GM12878 (cell line): ENCODE measurements at regions not wholly inside any gene's neighbourhood (a gene's known extent, or its start where the extent isn't known, plus 50 kb on each side); places are given as distances from the start of the nearest gene placed in this dataset.

ENCODE experiments used
- ATAC-seq: fragments of 200-7000 bp; cut with Tn5 transposase; 3 replicates; pipeline ENCODE4 v1.9.1; 2020; ENCODE audit warnings: mild to moderate bottlenecking, moderate library complexity
- BruUV-seq: library from RNA; stranded (reverse); fragments of 400-500 nt; replicated peaks from 2 replicates; lab custom pipeline; 2021; lab: Mats Ljungman, UMichigan
- CTCF ChIA-PET: fragments of 300-600 bp; sonication (Branson Sonifier 250); formaldehyde crosslinking; extraction: SDS; loops from one replicate; lab custom pipeline; 2021; ENCODE audit warnings: inconsistent platforms; lab: Yijun Ruan, JAX
- POLR2A ChIA-PET: fragments of 350-600 bp; formaldehyde crosslinking; extraction: SDS; loops from one replicate; lab custom pipeline; 2021; ENCODE audit warnings: inconsistent platforms; lab: Charles Lee
- RAD21 ChIA-PET: fragments of 300-600 bp; sonication (Branson Sonifier 250); formaldehyde crosslinking; loops from one replicate; lab custom pipeline; 2023; ENCODE audit warnings: antibody characterized with exemption; ENCODE audit not compliant: unreplicated experiment; lab: Charles Lee
- SMC1A ChIA-PET: fragments of 300-600 bp; sonication (Branson Sonifier 250); formaldehyde crosslinking; loops from one replicate; lab custom pipeline; 2023; ENCODE audit not compliant: unreplicated experiment, uncharacterized antibody; lab: Charles Lee
- DNase-seq: peaks from one replicate; pipeline ENCODE4 v3.0.0-alpha.2; 2011; ENCODE audit warnings: low read depth, low spot score
- FAIRE-seq: peaks from 3 replicates; lab custom pipeline; 2011; peaks lifted over from hg19 to GRCh38; lab: Jason Lieb, UNC
- H2AFZ ChIP-seq: 2 replicates; pipeline ENCODE4 v1.6.0; 2011; ENCODE audit warnings: low read depth, low read length, control low read depth; ENCODE audit not compliant: control insufficient read depth
- H3K27ac ChIP-seq: 2 replicates; pipeline ENCODE4 v1.5.1; 2011; ENCODE audit warnings: control low read depth; ENCODE audit not compliant: control insufficient read depth, insufficient read depth
- H3K27me3 ChIP-seq, 2 experiments: replicated peaks in 1 of 2; 2 replicates each; pipeline versions ENCODE4 v1.6.0 to v1.6.1; 2011; ENCODE audit warnings: low read length in 1 of 2; ENCODE audit not compliant: control insufficient read depth in 2 of 2, insufficient read depth in 2 of 2
- H3K36me3 ChIP-seq, 2 experiments: 2 replicates each; pipeline ENCODE4 v1.5.1; 2011; ENCODE audit warnings: low read length in 1 of 2; ENCODE audit not compliant: control insufficient read depth in 2 of 2, insufficient read depth in 2 of 2
- H3K4me1 ChIP-seq: 2 replicates; pipeline ENCODE4 v1.6.1; 2011; ENCODE audit warnings: mild to moderate bottlenecking, low read length, moderate library complexity, mixed read lengths; ENCODE audit not compliant: control insufficient read depth, insufficient read depth
- H3K4me2 ChIP-seq: 2 replicates; pipeline ENCODE4 v1.6.0; 2011; ENCODE audit warnings: control low read depth; ENCODE audit not compliant: control insufficient read depth, insufficient read depth
- H3K4me3 ChIP-seq: fragments of 200-600 bp; sonication (generic); 2 replicates; pipeline ENCODE4 v1.5.1; 2016
- H3K79me2 ChIP-seq: 2 replicates; pipeline ENCODE4 v1.6.0; 2011; ENCODE audit warnings: low read length; ENCODE audit not compliant: control insufficient read depth, insufficient read depth
- H3K9ac ChIP-seq: 2 replicates; pipeline ENCODE4 v1.8.0; 2011; ENCODE audit warnings: low read length, control low read depth, mixed read lengths; ENCODE audit not compliant: control insufficient read depth, insufficient read depth
- H3K9me3 ChIP-seq: replicated peaks from 3 replicates; pipeline ENCODE4 v1.5.1; 2011; ENCODE audit warnings: mild to moderate bottlenecking, low read length; ENCODE audit not compliant: control insufficient read depth, insufficient read depth
- H4K20me1 ChIP-seq: 2 replicates; pipeline ENCODE4 v1.6.0; 2011; ENCODE audit not compliant: control insufficient read depth, insufficient read depth
- BACH1 ChIP-seq: fragments of 450-650 bp; IDR thresholded peaks from 2 replicates; pipeline ENCODE4 v1.6.1; 2017; ENCODE audit warnings: mild to moderate bottlenecking, borderline replicate concordance
- E2F8 ChIP-seq: fragments of 450-650 bp; IDR thresholded peaks from 2 replicates; pipeline ENCODE4 v1.6.1; 2018; ENCODE audit warnings: mild to moderate bottlenecking, low read depth, moderate library complexity; ENCODE audit not compliant: partially characterized antibody
- HDAC6 ChIP-seq: fragments of 200-600 bp; sonication (generic); IDR thresholded peaks from one replicate; pipeline ENCODE4 v1.8.0; 2017; ENCODE audit warnings: antibody characterized with exemption; ENCODE audit not compliant: unreplicated experiment
- MEF2B ChIP-seq: fragments of 450-650 bp; IDR thresholded peaks from 2 replicates; pipeline ENCODE4 v1.6.1; 2018; ENCODE audit warnings: mild to moderate bottlenecking, moderate library complexity; ENCODE audit not compliant: partially characterized antibody, poor library complexity, severe bottlenecking
- RUNX3 ChIP-seq: IDR thresholded peaks from 2 replicates; pipeline ENCODE4 v1.6.1; 2012; ENCODE audit warnings: low read length, inconsistent platforms
- TARDBP ChIP-seq: IDR thresholded peaks from 2 replicates; pipeline ENCODE4 v1.6.1; 2016; ENCODE audit warnings: borderline replicate concordance
- USF1 ChIP-seq: IDR thresholded peaks from 2 replicates; pipeline ENCODE4 v1.6.1; 2011; ENCODE audit warnings: borderline replicate concordance, low read depth, mild to moderate bottlenecking, moderate library complexity, mixed read lengths, low read length; ENCODE audit not compliant: insufficient read depth; ENCODE audit errors: extremely low read length
- ZNF592 ChIP-seq: fragments of 450-650 bp; IDR thresholded peaks from 2 replicates; pipeline ENCODE4 v1.6.1; 2017; ENCODE audit warnings: mild to moderate bottlenecking, moderate library complexity
- WGBS: methylation state at CpG from one replicate; pipeline ENCODE4 v1.1.6; 2016; ENCODE audit warnings: low lambda C conversion rate; ENCODE audit not compliant: insufficient replicate concordance, insufficient coverage; ENCODE audit errors: missing lambda C conversion rate; 5-methylcytosine and 5-hydroxymethylcytosine counted together
- in situ Hi-C: fragments of 300-500 bp; cut with MboI; formaldehyde crosslinking; loops from 9 replicates; pipeline ENCODE4 v1.14.3; 2018; ENCODE audit warnings: mixed read lengths
- intact Hi-C: fragments of 100-400 bp; cut with micrococcal nuclease; formaldehyde crosslinking; loops from one replicate; pipeline ENCODE4 v1.14.2; 2022; ENCODE audit not compliant: unreplicated experiment

- no peak for TF ChIP-seq E2F8
- TF ChIP-seq RUNX3 = no peak
- no peak for TF ChIP-seq TARDBP
- TF ChIP-seq MEF2B = no peak
Observed at GRCh38 chr4:103778221-103778620, 58.4 kb upstream of the TACR3 start (continued).

GRCh38 chr4:103774326-103774825 is 54.6 kb upstream of the TACR3 start:
- intact Hi-C loops = no loop called here
- Histone ChIP-seq H3K4me2 (no peak overlapping the region), H3K4me1 (no peaks in the 10 kb centered on the region), H3K4me3 (no peak overlapping the region), H2AFZ (no peak overlapping the region), H3K79me2 (no peaks in the 10 kb centered on the region), H3K36me3 (no peaks in the 10 kb centered on the region), H3K9ac (no peak overlapping the region), H3K9me3 (no peaks in the 10 kb centered on the region), H3K27me3 (no peaks in the 10 kb centered on the region), H3K27ac (no peak overlapping the region), H4K20me1 (no peaks in the 10 kb centered on the region)
- ChIA-PET RAD21 (no interaction called here), SMC1A (interaction anchor here (0.7 to 1.4 kb wide), 2 partner anchors 12 to 42 kb away, joined by 3 to 4 read pairs; no protein-coding TSS in a partner anchor), CTCF (interaction anchor here (0.9 kb wide), 1 partner anchor 11 kb away, joined by 3 read pairs; no protein-coding TSS in a partner anchor), POLR2A (interaction anchor here (0.6 kb wide), 1 partner anchor 496 kb away, joined by 3 read pairs; no protein-coding TSS in a partner anchor)
- WGBS = 43% methylated on average over 7 of the region's 7 CpGs
- DNase-seq (no peak), FAIRE-seq (no peak), ATAC-seq (no peak)
- BruUV-seq = no TSS peak
- in situ Hi-C loops = loop anchor here (5.0 kb wide), 1 partner anchor 562 kb away; no protein-coding TSS in a partner anchor
- TF ChIP-seq ZNF592 = no peak
- no peak for TF ChIP-seq BACH1
- TF ChIP-seq USF1 = no peak
- TF ChIP-seq HDAC6 = no peak
